ENCODE measurements at regions not wholly inside any gene's neighbourhood (a gene's known extent, or its start where the extent isn't known, plus 50 kb on each side); places are given as distances from the start of the nearest gene placed in this dataset.
"Not testable (repeated sequence)": the region's sequence is repeated elsewhere in the genome, so short reads cannot be mapped to it uniquely, and the experiment has no call there.

- no peak overlapping the region for H3K4me3 ChIP-seq (ENCODE audit: low read depth, low read length)
- TF ChIP-seq, protein P1, sequence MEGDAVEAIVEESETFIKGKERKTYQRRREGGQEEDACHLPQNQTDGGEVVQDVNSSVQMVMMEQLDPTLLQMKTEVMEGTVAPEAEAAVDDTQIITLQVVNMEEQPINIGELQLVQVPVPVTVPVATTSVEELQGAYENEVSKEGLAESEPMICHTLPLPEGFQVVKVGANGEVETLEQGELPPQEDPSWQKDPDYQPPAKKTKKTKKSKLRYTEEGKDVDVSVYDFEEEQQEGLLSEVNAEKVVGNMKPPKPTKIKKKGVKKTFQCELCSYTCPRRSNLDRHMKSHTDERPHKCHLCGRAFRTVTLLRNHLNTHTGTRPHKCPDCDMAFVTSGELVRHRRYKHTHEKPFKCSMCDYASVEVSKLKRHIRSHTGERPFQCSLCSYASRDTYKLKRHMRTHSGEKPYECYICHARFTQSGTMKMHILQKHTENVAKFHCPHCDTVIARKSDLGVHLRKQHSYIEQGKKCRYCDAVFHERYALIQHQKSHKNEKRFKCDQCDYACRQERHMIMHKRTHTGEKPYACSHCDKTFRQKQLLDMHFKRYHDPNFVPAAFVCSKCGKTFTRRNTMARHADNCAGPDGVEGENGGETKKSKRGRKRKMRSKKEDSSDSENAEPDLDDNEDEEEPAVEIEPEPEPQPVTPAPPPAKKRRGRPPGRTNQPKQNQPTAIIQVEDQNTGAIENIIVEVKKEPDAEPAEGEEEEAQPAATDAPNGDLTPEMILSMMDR (IDR thresholded peaks at IDR 0.05; ENCODE audit: low read depth, low read length) = no peak
- TF ChIP-seq MAX (IDR thresholded peaks at IDR 0.05; ENCODE audit: low read depth, low read length) (no peak), MYC (IDR thresholded peaks at IDR 0.05; ENCODE audit: low read depth, low read length) (no peak), POLR2A (IDR thresholded peaks at IDR 0.05; ENCODE audit: extremely low read depth, insufficient read length) (no peak)
- DNase-seq (ENCODE audit: low read depth) = no peak
Observed at GRCh38 chr3:31198890-31199289, 304.4 kb upstream of the GADL1 start.

DNA sequence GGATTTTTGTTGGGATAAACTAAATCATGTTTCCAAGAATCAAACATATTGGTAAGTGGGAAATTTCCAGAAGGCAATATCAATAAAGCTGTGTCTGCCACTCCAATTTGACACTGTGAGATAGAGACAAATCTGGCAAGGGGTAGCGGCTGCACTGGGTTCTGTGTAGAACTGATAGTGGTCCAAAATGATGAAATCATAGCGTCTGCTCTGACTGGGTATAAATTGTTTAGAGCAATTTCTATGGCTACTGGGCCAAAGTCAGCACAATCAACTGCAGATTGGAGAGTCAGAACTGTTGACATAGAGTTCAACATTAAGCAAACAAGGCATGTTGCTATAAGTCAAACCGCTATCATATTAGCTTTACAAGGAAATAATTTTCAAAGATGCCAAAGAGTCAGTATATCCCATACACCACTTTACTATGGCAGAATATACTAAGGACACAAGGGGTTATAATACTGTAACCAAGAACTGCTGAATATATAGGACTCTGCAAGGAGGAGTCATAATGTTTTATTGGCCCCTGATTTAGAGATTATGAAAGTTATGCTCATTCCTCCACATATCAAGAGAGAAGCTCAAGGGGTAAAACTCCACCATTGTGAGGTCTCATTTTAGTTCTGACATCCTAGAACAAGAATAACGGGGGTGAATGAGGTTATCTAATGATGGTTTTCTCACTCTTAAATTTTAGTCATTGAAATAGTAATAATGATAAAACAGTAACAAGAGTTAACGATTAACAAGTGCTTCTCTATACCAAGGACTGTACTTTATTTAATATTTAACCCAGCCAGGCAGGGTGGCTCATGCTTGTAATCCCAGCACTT is 309.7 kb upstream of the GADL1 start:
- H3K4me3 ChIP-seq (ENCODE audit: low read depth, low read length) = no peak overlapping the region
- no peak for DNase-seq (ENCODE audit: low read depth)

GRCh38 chr3:31204796-31205056 is 310.3 kb upstream of the GADL1 start:
- H3K4me3 ChIP-seq (ENCODE audit: low read depth, low read length); DNase-seq (ENCODE audit: low read depth): not testable (repeated sequence)

More for the DNA sequence above, 309.7 kb upstream of the GADL1 start:
- TF ChIP-seq POLR2A (IDR thresholded peaks at IDR 0.05; ENCODE audit: extremely low read depth, insufficient read length) = no peak
- TF ChIP-seq, protein P1 (IDR thresholded peaks at IDR 0.05; ENCODE audit: low read depth, low read length) = no peak

GRCh38 chr3:31210068-31210645 is 315.7 kb upstream of the GADL1 start:
- H3K4me3 ChIP-seq (ENCODE audit: low read depth, low read length) = no peak overlapping the region
- TF ChIP-seq, protein P1 (IDR thresholded peaks at IDR 0.05; ENCODE audit: low read depth, low read length) = peak; percentile 1
- no peak for TF ChIP-seq POLR2A (IDR thresholded peaks at IDR 0.05; ENCODE audit: extremely low read depth, insufficient read length)
- DNase-seq (ENCODE audit: low read depth) = peak; percentile 66

DNA sequence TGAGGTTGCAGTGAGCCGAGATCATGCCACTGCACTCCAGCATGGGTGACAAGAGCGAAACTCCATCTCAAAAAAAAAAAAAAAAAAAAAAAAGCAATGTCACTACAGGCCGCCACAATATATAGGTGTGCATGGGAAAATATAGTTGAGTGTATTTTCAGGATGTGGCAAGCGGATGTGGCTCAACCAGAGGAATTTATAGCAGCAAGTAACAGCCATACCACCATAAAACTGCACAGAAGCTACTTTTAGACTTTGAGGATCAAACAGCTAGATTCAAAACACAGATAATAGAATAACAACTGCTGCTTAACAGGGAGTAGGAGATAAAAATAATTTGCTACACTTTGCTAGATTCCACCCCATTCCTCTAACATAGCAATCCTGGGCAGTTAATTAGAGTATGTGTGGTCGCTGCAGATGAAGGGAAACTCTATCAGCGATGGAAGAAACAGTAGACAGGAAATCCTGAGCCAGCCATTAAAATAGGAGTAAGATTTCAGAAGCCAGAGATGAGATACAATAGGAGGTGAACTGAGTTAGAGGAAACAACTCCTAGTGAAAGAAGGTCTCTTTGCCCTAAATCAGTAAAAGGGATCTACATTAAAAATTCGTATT is 318.7 kb upstream of the STT3B start:
- peak; percentile 10; the same call in 1 of the 2 replicates for TF ChIP-seq MYC (IDR thresholded peaks at IDR 0.05; ENCODE audit: low read depth, low read length)
- TF ChIP-seq MAX (IDR thresholded peaks at IDR 0.05; ENCODE audit: low read depth, low read length) = no peak
- DNase-seq (ENCODE audit: low read depth) = peak; percentile 91
- H3K4me3 ChIP-seq (ENCODE audit: low read depth, low read length) = no peak overlapping the region

DNA sequence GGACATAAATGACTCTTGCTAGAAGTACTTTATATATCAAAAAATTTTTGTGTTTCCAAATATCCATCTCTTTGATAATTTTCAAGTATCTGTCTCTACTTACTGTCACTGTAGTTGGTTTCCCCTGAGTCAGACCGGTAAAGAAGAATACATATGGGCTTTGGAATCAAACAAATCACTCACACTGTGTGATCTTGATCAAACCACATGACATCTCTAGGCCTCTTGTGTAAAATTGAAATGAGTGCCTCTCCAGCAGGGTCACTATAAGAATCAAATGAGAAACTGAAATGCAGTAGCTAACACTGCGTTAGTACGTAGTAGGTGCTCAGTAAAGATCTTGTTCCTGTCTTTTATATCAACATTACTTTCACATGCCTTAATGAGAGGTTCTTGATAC is 314.6 kb upstream of the STT3B start:
- DNase-seq (ENCODE audit: low read depth) = no peak
- H3K4me3 ChIP-seq (ENCODE audit: low read depth, low read length) = no peak overlapping the region
- TF ChIP-seq MYC (IDR thresholded peaks at IDR 0.05; ENCODE audit: low read depth, low read length) (no peak), MAX (IDR thresholded peaks at IDR 0.05; ENCODE audit: low read depth, low read length) (no peak), POLR2A (IDR thresholded peaks at IDR 0.05; ENCODE audit: extremely low read depth, insufficient read length) (no peak)
- TF ChIP-seq, protein P1 (IDR thresholded peaks at IDR 0.05; ENCODE audit: low read depth, low read length) = no peak
